SK-N-SH (cell line): ENCODE measurements at regions not wholly inside any gene's neighbourhood (a gene's known extent, or its start where the extent isn't known, plus 50 kb on each side); places are given as distances from the start of the nearest gene placed in this dataset.

Experiments used
- CTCF ChIA-PET: fragments of 300-600, 350-600 bp; formaldehyde crosslinking; extraction: SDS; loops from one replicate; lab custom pipeline; 2021; lab: Yijun Ruan, JAX
- POLR2A ChIA-PET: fragments of 350-600 bp; sonication (Branson Sonifier 250); formaldehyde crosslinking; extraction: SDS; loops from one replicate; lab custom pipeline; 2020; ENCODE audit warnings: antibody characterized with exemption, inconsistent platforms; lab: Yijun Ruan, JAX
- DNase-seq: peaks from one replicate; pipeline ENCODE4 v3.0.0; 2012
- H2AFZ ChIP-seq: fragments of 200-600 bp; sonication (generic); 2 replicates; pipeline ENCODE4 v1.8.1; 2016; ENCODE audit warnings: antibody characterized with exemption, mild to moderate bottlenecking, low read depth
- H3F3A ChIP-seq: fragments of 200-600 bp; sonication (generic); replicated peaks from 2 replicates; pipeline ENCODE3; 2016; ENCODE audit warnings: antibody characterized with exemption, mild to moderate bottlenecking; ENCODE audit not compliant: insufficient read depth
- H3K27ac ChIP-seq, 2 experiments: fragments of 200-500 bp in 1 of 2; fragments of 200-600 bp in 1 of 2; sonication (Bioruptor generic) in 1 of 2; sonication (generic), shearing (Covaris generic) in 1 of 2; 2 replicates each; pipeline versions ENCODE4 v1.5.1 to v1.6.1; 2014 to 2016; ENCODE audit warnings: low read depth in 2 of 2, inconsistent platforms in 1 of 2, low read length in 1 of 2, mild to moderate bottlenecking in 1 of 2, mixed read lengths in 1 of 2
- H3K27me3 ChIP-seq: fragments of 200-600 bp; sonication (generic), shearing (Covaris generic); 2 replicates; pipeline ENCODE4 v1.6.1; 2016; ENCODE audit warnings: mixed run types; ENCODE audit not compliant: insufficient read depth
- H3K36me3 ChIP-seq, 2 experiments: fragments of 200-500 bp in 1 of 2; fragments of 200-600 bp in 1 of 2; sonication (Bioruptor generic) in 1 of 2; sonication (generic) in 1 of 2; replicated peaks in 1 of 2; 2 replicates each; pipeline versions ENCODE3 to v1.5.1; 2014 to 2016; ENCODE audit warnings: low read length in 1 of 2, mild to moderate bottlenecking in 1 of 2; ENCODE audit not compliant: insufficient read depth in 2 of 2, control insufficient read depth in 1 of 2
- H3K4me1 ChIP-seq, 2 experiments: fragments of 200-500 bp in 1 of 2; fragments of 200-600 bp in 1 of 2; sonication (Bioruptor generic) in 1 of 2; sonication (generic), shearing (Covaris generic) in 1 of 2; 2 replicates each; pipeline versions ENCODE4 v1.5.1 to v1.6.1; 2014 to 2016; ENCODE audit warnings: low read depth in 1 of 2, low read length in 1 of 2, mixed run types in 1 of 2; ENCODE audit not compliant: insufficient read depth in 2 of 2, control insufficient read depth in 1 of 2
- H3K4me2 ChIP-seq: fragments of 200-600 bp; sonication (generic), shearing (Covaris generic); 2 replicates; pipeline ENCODE4 v1.6.1; 2017; ENCODE audit warnings: mixed run types
- H3K4me3 ChIP-seq, 2 experiments: fragments of 200-500 bp in 1 of 2; fragments of 200-600 bp in 1 of 2; sonication (Bioruptor generic) in 1 of 2; sonication (generic), shearing (Covaris generic) in 1 of 2; 2 replicates each; pipeline versions ENCODE4 v1.5.1 to v1.8.1; 2014 to 2016; ENCODE audit warnings: low read depth in 2 of 2, inconsistent platforms in 1 of 2, low read length in 1 of 2, mild to moderate bottlenecking in 1 of 2, mixed read lengths in 1 of 2, moderate library complexity in 1 of 2
- H3K79me2 ChIP-seq: fragments of 200-600 bp; sonication (generic); 2 replicates; pipeline ENCODE4 v1.8.1; 2017; ENCODE audit warnings: mild to moderate bottlenecking; ENCODE audit not compliant: insufficient read depth
- H3K9ac ChIP-seq: fragments of 200-600 bp; sonication (generic); 2 replicates; pipeline ENCODE4 v1.6.1; 2017; ENCODE audit warnings: mixed run types
- H3K9me2 ChIP-seq: fragments of 200-600 bp; sonication (generic); 2 replicates; pipeline ENCODE4 v1.6.1; 2017; ENCODE audit warnings: mixed run types
- H3K9me3 ChIP-seq: fragments of 200-600 bp; sonication (generic); 2 replicates; pipeline ENCODE4 v1.6.1; 2017; ENCODE audit warnings: mixed run types, mild to moderate bottlenecking, moderate library complexity
- H4K20me1 ChIP-seq: fragments of 200-600 bp; sonication (generic); 2 replicates; pipeline ENCODE4 v1.6.1; 2017; ENCODE audit warnings: mild to moderate bottlenecking, mixed run types; ENCODE audit not compliant: insufficient read depth
- ELF1 ChIP-seq: IDR thresholded peaks from 2 replicates; pipeline ENCODE4 v1.4.0; 2012
- FOXJ3 ChIP-seq: sonication (generic); formaldehyde crosslinking; IDR thresholded peaks from 2 replicates; pipeline ENCODE4 v1.5.1; 2020; ENCODE audit warnings: mild to moderate bottlenecking, missing genetic modification reagents
- FOXM1 ChIP-seq: IDR thresholded peaks from 2 replicates; pipeline ENCODE4 v1.4.0; 2012; ENCODE audit warnings: low read depth, mild to moderate bottlenecking
- GABPA ChIP-seq: IDR thresholded peaks from 2 replicates; pipeline ENCODE4 v1.4.0; 2012; ENCODE audit warnings: low read depth, mild to moderate bottlenecking
- MEF2A ChIP-seq: IDR thresholded peaks from 2 replicates; pipeline ENCODE4 v1.4.0; 2012; ENCODE audit warnings: low read depth, borderline replicate concordance
- NFIC ChIP-seq: IDR thresholded peaks from 2 replicates; pipeline ENCODE4 v1.4.0; 2012; ENCODE audit warnings: borderline replicate concordance
- NRF1 ChIP-seq: IDR thresholded peaks from 2 replicates; pipeline ENCODE4 v1.6.1; 2012; ENCODE audit warnings: low read depth, mild to moderate bottlenecking, low read length
- POLR2AphosphoS5 ChIP-seq: IDR thresholded peaks from 2 replicates; pipeline ENCODE4 v1.6.1; 2012; ENCODE audit warnings: low read depth, low read length
- RFX5 ChIP-seq: IDR thresholded peaks from 2 replicates; pipeline ENCODE4 v1.6.1; 2012; ENCODE audit warnings: mild to moderate bottlenecking, improper control_type of control experiment, low read length
- RXRA ChIP-seq: IDR thresholded peaks from 2 replicates; pipeline ENCODE4 v1.4.0; 2012; ENCODE audit warnings: low read depth, mild to moderate bottlenecking, borderline replicate concordance
- SIN3A ChIP-seq: IDR thresholded peaks from 2 replicates; pipeline ENCODE4 v1.6.1; 2012; ENCODE audit warnings: low read depth, mild to moderate bottlenecking, low read length, moderate library complexity, borderline replicate concordance
- SMC3 ChIP-seq: IDR thresholded peaks from 2 replicates; pipeline ENCODE4 v1.6.1; 2012; ENCODE audit warnings: low read depth, low read length, improper control_type of control experiment
- TEAD4 ChIP-seq: IDR thresholded peaks from 2 replicates; pipeline ENCODE4 v1.4.0; 2012; ENCODE audit warnings: mild to moderate bottlenecking, borderline replicate concordance; ENCODE audit not compliant: insufficient read depth
- USF1 ChIP-seq: IDR thresholded peaks from 2 replicates; pipeline ENCODE4 v1.4.0; 2012; ENCODE audit warnings: low read depth, borderline replicate concordance
- USF2 ChIP-seq: fragments of 150-350 bp; IDR thresholded peaks from 2 replicates; pipeline ENCODE4 v1.6.1; 2017; ENCODE audit warnings: antibody characterized with exemption, low read length, low read depth, borderline replicate concordance
- WGBS: methylation state at CpG from one replicate; pipeline ENCODE4 v1.1.6; 2017; ENCODE audit warnings: low lambda C conversion rate; 5-methylcytosine and 5-hydroxymethylcytosine counted together

DNA sequence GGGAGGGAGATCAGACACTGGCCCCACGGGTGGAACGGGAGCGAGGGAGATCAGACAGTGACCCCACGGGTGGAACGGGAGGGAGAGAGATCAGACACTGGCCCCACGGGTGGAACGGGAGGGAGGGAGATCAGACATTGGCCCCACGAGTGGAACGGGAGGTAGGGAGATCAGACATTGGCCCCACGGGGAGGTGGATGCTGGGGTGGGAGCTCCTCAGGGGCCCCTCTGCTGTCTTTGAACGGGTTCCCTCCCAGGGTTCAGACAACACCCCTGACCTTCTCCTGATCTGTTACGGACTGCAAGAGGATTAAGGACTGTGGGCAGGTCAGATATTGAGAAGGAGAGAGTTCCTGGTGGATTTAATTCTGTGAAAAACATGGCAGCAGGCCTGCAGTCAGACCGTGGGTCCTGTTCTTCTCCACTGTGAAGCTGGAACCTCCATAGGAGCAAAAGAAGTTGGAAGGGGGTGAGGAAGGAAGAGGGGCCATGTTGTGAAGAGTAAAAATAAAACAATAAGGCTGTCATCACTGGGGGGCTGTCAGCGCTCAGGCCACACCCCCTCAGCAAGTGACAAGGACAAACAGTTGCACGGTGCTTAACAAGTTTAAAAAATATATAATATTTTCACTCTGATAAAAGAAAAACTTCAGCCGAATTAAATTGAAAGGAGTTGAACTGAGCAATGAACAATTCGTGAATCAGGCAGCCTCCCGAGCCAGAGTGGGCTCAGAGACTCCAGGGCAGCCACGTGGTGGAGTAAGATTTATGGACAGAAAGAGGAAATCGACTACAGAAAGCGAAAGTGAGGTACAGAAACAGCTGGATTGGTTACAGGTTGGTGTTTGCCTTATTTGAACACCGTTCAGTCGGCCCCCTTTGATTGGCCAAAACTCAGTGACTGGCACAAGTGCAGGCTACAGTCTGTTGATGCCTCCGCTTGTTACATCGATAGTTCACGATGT, 348.7 kb upstream of the TNRC6C start:
- H3K4me2 ChIP-seq: no peak overlapping the region
- CTCF ChIA-PET: interaction anchor here (1.0 to 1.2 kb wide), 4 partner anchors 12 to 48 kb away, joined by 3 to 4 read pairs (median 3); no protein-coding TSS in a partner anchor
- no peaks in the 10 kb centered on the region for H3K79me2 ChIP-seq
- no peak overlapping the region for H3K27ac ChIP-seq
- WGBS: 75% methylated on average over 26 of the region's 26 CpGs
- peaks cover 0 to 3% of the 10 kb centered on the region in 2 experiments; a peak in 1 of 4 replicates for H3K4me1 ChIP-seq
- H3K36me3 ChIP-seq: no peaks in the 10 kb centered on the region
- H3K9ac ChIP-seq: no peak overlapping the region
- POLR2A ChIA-PET: no interaction called here
- no peaks in the 10 kb centered on the region for H3F3A ChIP-seq
- H3K4me3 ChIP-seq: no peak overlapping the region
- TF ChIP-seq TEAD4: no peak
- TF ChIP-seq, all 33 proteins: peak for 0
- no peaks in the 10 kb centered on the region for H4K20me1 ChIP-seq
- peaks cover 20% of the 10 kb centered on the region for H3K27me3 ChIP-seq
- H3K9me3 ChIP-seq: no peaks in the 10 kb centered on the region
- H2AFZ ChIP-seq: no peak overlapping the region
- DNase-seq: no peak
- no peaks in the 10 kb centered on the region for H3K9me2 ChIP-seq

- Histone ChIP-seq H3K4me3 (no peak overlapping the region), H2AFZ (no peak overlapping the region), H3K79me2 (no peaks in the 10 kb centered on the region), H3K4me1 (peaks cover 0 to 2% of the 10 kb centered on the region in 2 experiments; a peak in 1 of 4 replicates), H3K9me3 (no peaks in the 10 kb centered on the region), H3F3A (no peaks in the 10 kb centered on the region), H3K27me3 (peaks cover 20% of the 10 kb centered on the region), H3K9ac (no peak overlapping the region), H3K4me2 (no peak overlapping the region), H3K27ac (no peak overlapping the region), H3K36me3 (no peaks in the 10 kb centered on the region), H4K20me1 (no peaks in the 10 kb centered on the region), H3K9me2 (no peaks in the 10 kb centered on the region)
- ChIA-PET CTCF (interaction anchor here (1.0 to 1.2 kb wide), 6 partner anchors 13 to 118 kb away, joined by 3 to 4 read pairs (median 3); no protein-coding TSS in a partner anchor), POLR2A (no interaction called here)
- WGBS: 65% methylated on average over 5 of the region's 5 CpGs
- TF ChIP-seq FOXJ3 (CRISPR knock-in tag) (no peak), GABPA (no peak), RXRA (no peak), USF2 (no peak), MEF2A (no peak), SIN3A (no peak), NRF1 (no peak), NFIC (no peak), RFX5 (no peak), USF1 (no peak), ELF1 (no peak), POLR2AphosphoS5 (no peak), SMC3 (no peak), FOXM1 (no peak)
- no peak for DNase-seq
These were observed 348.0 kb upstream of the TNRC6C start for GRCh38 chr17:77610518-77610893.
